ENCODE measurements at regions not wholly inside any gene's neighbourhood (a gene's known extent, or its start where the extent isn't known, plus 50 kb on each side); places are given as distances from the start of the nearest gene placed in this dataset.

DNA sequence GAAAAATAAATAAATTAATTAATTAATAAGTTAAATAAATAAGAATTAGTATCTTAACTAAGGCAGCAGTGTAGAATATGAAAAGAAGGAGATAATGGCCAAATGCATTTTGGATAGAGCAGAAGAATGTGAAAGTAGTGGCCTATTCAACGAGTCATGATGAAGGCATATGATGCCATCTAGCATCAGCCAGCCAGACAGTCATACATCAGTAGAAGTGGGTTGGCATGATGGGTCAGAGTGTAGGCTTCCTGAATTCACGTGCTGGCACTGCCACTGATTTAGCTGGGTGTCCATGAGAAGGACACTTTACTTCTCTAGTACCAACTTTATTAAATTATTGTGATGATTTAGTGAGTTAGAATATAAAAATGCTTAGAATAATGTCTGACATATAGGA is 256.1 kb upstream of the ARPP21 start:
- no peak for DNase-seq
- H3K4me2 ChIP-seq (replicated peaks; ENCODE audit: low read depth, low read length, poor library complexity, severe bottlenecking), result no peak overlapping the region
- ChIA-PET CTCF (interaction anchor here (0.9 kb wide), 1 partner anchor 178 kb away, joined by 3 read pairs; no protein-coding TSS in a partner anchor), POLR2A (no interaction called here)
- no peaks in the 10 kb centered on the region for H3K4me1 ChIP-seq (ENCODE audit: control insufficient read depth in 2 of 2, insufficient read depth in 2 of 2, low read length in 2 of 2)
- no peak overlapping the region for H3K27ac ChIP-seq (ENCODE audit: low read length in 2 of 2)
- H3K27me3 ChIP-seq (replicated peaks in 1 of 4; ENCODE audit: control extremely low read depth in 1 of 4, control insufficient read depth in 3 of 4, insufficient read depth in 4 of 4, low read length in 3 of 4), result no peaks in the 10 kb centered on the region
- no peak for ATAC-seq (ENCODE audit: low read depth)
- no peaks in the 10 kb centered on the region for H3K9me3 ChIP-seq (ENCODE audit: control extremely low read depth in 1 of 3, control insufficient read depth in 2 of 3, insufficient read depth in 1 of 3, low read length in 2 of 3)
- Mint-ChIP-seq H3K4me1 (no peaks in the 10 kb centered on the region), H3K27me3 (no peaks in the 10 kb centered on the region), H3K27ac (no peak overlapping the region), H3K4me3 (no peak overlapping the region), H3K9me3 (ENCODE audit: insufficient read depth) (no peaks in the 10 kb centered on the region)
- WGBS (ENCODE audit: insufficient coverage), result no CpG with 5 or more reads among the region's 2 CpGs
- no peaks in the 10 kb centered on the region for H3K79me2 ChIP-seq (ENCODE audit: control insufficient read depth, insufficient read depth, low read length)
- H3K36me3 ChIP-seq (replicated peaks in 1 of 2; ENCODE audit: control extremely low read depth in 1 of 2, control insufficient read depth in 1 of 2, extremely low read depth in 1 of 2, insufficient read depth in 2 of 2, low read length in 1 of 2), result no peaks in the 10 kb centered on the region
- H3K9ac ChIP-seq (ENCODE audit: low read length), result no peak overlapping the region
- H2AFZ ChIP-seq (ENCODE audit: insufficient read depth, low read depth, low read length, poor library complexity, severe bottlenecking), result no peak overlapping the region
- intact Hi-C loops (cut with micrococcal nuclease), result no loop called here
- no peak overlapping the region for H3K4me3 ChIP-seq (ENCODE audit: control extremely low read depth in 1 of 5, extremely low read depth in 1 of 5, insufficient read depth in 1 of 5, low read depth in 2 of 5, low read length in 4 of 5)
- H4K20me1 ChIP-seq (ENCODE audit: control insufficient read depth, insufficient read depth, low read length, poor library complexity, severe bottlenecking), result no peaks in the 10 kb centered on the region
- TF ChIP-seq EZH2 (IDR thresholded peaks at IDR 0.05; ENCODE audit: borderline replicate concordance, insufficient read depth, low read depth, low read length, poor library complexity, severe bottlenecking) (no peak), CTCF (IDR thresholded peaks at IDR 0.05) (no peak)

- H3K4me2 ChIP-seq (replicated peaks; ENCODE audit: low read depth, low read length, poor library complexity, severe bottlenecking), result no peak overlapping the region
- Mint-ChIP-seq H3K27me3 (no peaks in the 10 kb centered on the region), H3K4me3 (no peak overlapping the region), H3K4me1 (no peaks in the 10 kb centered on the region), H3K27ac (no peak overlapping the region), H3K9me3 (ENCODE audit: insufficient read depth) (no peaks in the 10 kb centered on the region)
- no peaks in the 10 kb centered on the region for H3K9me3 ChIP-seq (ENCODE audit: control extremely low read depth in 1 of 3, control insufficient read depth in 2 of 3, insufficient read depth in 1 of 3, low read length in 2 of 3)
- no peak overlapping the region for H3K9ac ChIP-seq (ENCODE audit: low read length)
- WGBS (ENCODE audit: insufficient coverage), result 85% methylated on average over 3 of the region's 8 CpGs
- H3K79me2 ChIP-seq (ENCODE audit: control insufficient read depth, insufficient read depth, low read length), result no peaks in the 10 kb centered on the region
- intact Hi-C loops (cut with micrococcal nuclease), result no loop called here
- H3K36me3 ChIP-seq (replicated peaks in 1 of 2; ENCODE audit: control extremely low read depth in 1 of 2, control insufficient read depth in 1 of 2, extremely low read depth in 1 of 2, insufficient read depth in 2 of 2, low read length in 1 of 2), result no peaks in the 10 kb centered on the region
- ChIA-PET POLR2A (no interaction called here), CTCF (no interaction called here)
- H3K4me3 ChIP-seq (ENCODE audit: control extremely low read depth in 1 of 5, extremely low read depth in 1 of 5, insufficient read depth in 1 of 5, low read depth in 2 of 5, low read length in 4 of 5), result no peak overlapping the region
- no peaks in the 10 kb centered on the region for H3K27me3 ChIP-seq (replicated peaks in 1 of 4; ENCODE audit: control extremely low read depth in 1 of 4, control insufficient read depth in 3 of 4, insufficient read depth in 4 of 4, low read length in 3 of 4)
- H3K4me1 ChIP-seq (ENCODE audit: control insufficient read depth in 2 of 2, insufficient read depth in 2 of 2, low read length in 2 of 2), result no peaks in the 10 kb centered on the region
- ATAC-seq (ENCODE audit: low read depth) (no peak), DNase-seq (no peak)
- H3K27ac ChIP-seq (ENCODE audit: low read length in 2 of 2), result no peak overlapping the region
- H2AFZ ChIP-seq (ENCODE audit: insufficient read depth, low read depth, low read length, poor library complexity, severe bottlenecking), result no peak overlapping the region
- H4K20me1 ChIP-seq (ENCODE audit: control insufficient read depth, insufficient read depth, low read length, poor library complexity, severe bottlenecking), result no peaks in the 10 kb centered on the region
- TF ChIP-seq EZH2 (IDR thresholded peaks at IDR 0.05; ENCODE audit: borderline replicate concordance, insufficient read depth, low read depth, low read length, poor library complexity, severe bottlenecking) (no peak), CTCF (IDR thresholded peaks at IDR 0.05) (no peak)
Measured at GRCh38 chr3:35383719-35384555, 255.4 kb upstream of the ARPP21 start.
